ENCODE measurements at regions not wholly inside any gene's neighbourhood (a gene's known extent, or its start where the extent isn't known, plus 50 kb on each side); places are given as distances from the start of the nearest gene placed in this dataset.
"Not testable (repeated sequence)": the region's sequence is repeated elsewhere in the genome, so short reads cannot be mapped to it uniquely, and the experiment has no call there.

- DNase-seq (ENCODE audit: low read depth) = no peak
- no peak overlapping the region for H3K4me3 ChIP-seq (ENCODE audit: control insufficient read depth, low read depth, low read length)
- no peak for TF ChIP-seq CTCF (conservative IDR thresholded peaks at IDR 0.05; ENCODE audit: control insufficient read depth, insufficient read depth, low read depth, low read length)
Observed at GRCh38 chr3:96537165-96537564, 277.2 kb upstream of the EPHA6 start.

- DNase-seq (ENCODE audit: low read depth) = no peak
- no peak overlapping the region for H3K4me3 ChIP-seq (ENCODE audit: control insufficient read depth, low read depth, low read length)
- no peak for TF ChIP-seq CTCF (conservative IDR thresholded peaks at IDR 0.05; ENCODE audit: control insufficient read depth, insufficient read depth, low read depth, low read length)
Observed at GRCh38 chr3:96538186-96538585, 276.2 kb upstream of the EPHA6 start.

GRCh38 chr3:96548073-96548472 lies 266.3 kb upstream of the EPHA6 start:
- no peak for TF ChIP-seq CTCF (conservative IDR thresholded peaks at IDR 0.05; ENCODE audit: control insufficient read depth, insufficient read depth, low read depth, low read length)

GRCh38 chr3:96576935-96577334 lies 237.5 kb upstream of the EPHA6 start:
- TF ChIP-seq CTCF (conservative IDR thresholded peaks at IDR 0.05; ENCODE audit: control insufficient read depth, insufficient read depth, low read depth, low read length) = no peak
- no peak for DNase-seq (ENCODE audit: low read depth)
- H3K4me3 ChIP-seq (ENCODE audit: control insufficient read depth, low read depth, low read length) = no peak overlapping the region

More at GRCh38 chr3:96548073-96548472, 266.3 kb upstream of the EPHA6 start:
- no peak overlapping the region for H3K4me3 ChIP-seq (ENCODE audit: control insufficient read depth, low read depth, low read length)
- DNase-seq (ENCODE audit: low read depth) = no peak

- no peak for TF ChIP-seq CTCF (conservative IDR thresholded peaks at IDR 0.05; ENCODE audit: control insufficient read depth, insufficient read depth, low read depth, low read length)
Observed at GRCh38 chr3:96584066-96584465, 230.3 kb upstream of the EPHA6 start.

GRCh38 chr3:96606865-96607264 lies 207.5 kb upstream of the EPHA6 start:
- not testable (repeated sequence) for DNase-seq (ENCODE audit: low read depth); H3K4me3 ChIP-seq (ENCODE audit: control insufficient read depth, low read depth, low read length)

More at GRCh38 chr3:96584066-96584465, 230.3 kb upstream of the EPHA6 start:
- no peak overlapping the region for H3K4me3 ChIP-seq (ENCODE audit: control insufficient read depth, low read depth, low read length)
- DNase-seq (ENCODE audit: low read depth) = no peak

GRCh38 chr3:96619475-96619874 lies 194.9 kb upstream of the EPHA6 start:
- DNase-seq (ENCODE audit: low read depth) = no peak
- no peak for TF ChIP-seq CTCF (conservative IDR thresholded peaks at IDR 0.05; ENCODE audit: control insufficient read depth, insufficient read depth, low read depth, low read length)
- H3K4me3 ChIP-seq (ENCODE audit: control insufficient read depth, low read depth, low read length) = no peak overlapping the region
